SU-DHL-6 (cell line): ENCODE measurements at regions not wholly inside any gene's neighbourhood (a gene's known extent, or its start where the extent isn't known, plus 50 kb on each side); places are given as distances from the start of the nearest gene placed in this dataset.

Source experiments
- H2AFZ ChIP-seq: fragments of 200-600 bp; sonication (generic); 2 replicates; pipeline ENCODE4 v1.6.1; 2014; ENCODE audit warnings: low read depth, mild to moderate bottlenecking, moderate library complexity, mixed read lengths, antibody characterized with exemption, low read length; ENCODE audit not compliant: severe bottlenecking
- H3F3A ChIP-seq: fragments of 200-600 bp; shearing (Covaris generic); 2 replicates; pipeline ENCODE4 v1.6.0; 2016; ENCODE audit warnings: antibody characterized with exemption, mild to moderate bottlenecking; ENCODE audit not compliant: insufficient read depth
- H3K27ac ChIP-seq: fragments of 200-600 bp; sonication (generic); 2 replicates; pipeline ENCODE4 v1.5.1; 2016; ENCODE audit warnings: low read depth, mild to moderate bottlenecking, low read length, moderate library complexity, mixed read lengths
- H3K27me3 ChIP-seq: fragments of 200-600 bp; sonication (generic), shearing (Covaris generic); 2 replicates; pipeline ENCODE4 v1.6.0; 2014; ENCODE audit warnings: mild to moderate bottlenecking, low read length
- H3K36me3 ChIP-seq: fragments of 200-600 bp; sonication (generic); 2 replicates; pipeline ENCODE4 v1.6.1; 2014; ENCODE audit warnings: mild to moderate bottlenecking, low read length, mixed read lengths
- H3K4me2 ChIP-seq: fragments of 300-600, 200-600 bp; shearing (Covaris generic), sonication (generic); 2 replicates; pipeline ENCODE4 v1.6.0; 2014; ENCODE audit warnings: low read length, low read depth, mild to moderate bottlenecking; ENCODE audit not compliant: poor library complexity, severe bottlenecking
- H3K4me3 ChIP-seq: fragments of 200-600 bp; sonication (generic); 2 replicates; pipeline ENCODE4 v1.5.1; 2014; ENCODE audit warnings: antibody characterized with exemption, low read length, mild to moderate bottlenecking, mixed read lengths; ENCODE audit not compliant: insufficient read depth, poor library complexity, severe bottlenecking
- H3K79me2 ChIP-seq: fragments of 200-600 bp; sonication (generic); 2 replicates; pipeline ENCODE4 v1.6.1; 2014; ENCODE audit warnings: mild to moderate bottlenecking, low read length, moderate library complexity; ENCODE audit not compliant: insufficient read depth
- H3K9ac ChIP-seq: fragments of 200-600 bp; sonication (generic); 2 replicates; pipeline ENCODE4 v1.7.0; 2014; ENCODE audit warnings: mild to moderate bottlenecking, low read length
- H3K9me2 ChIP-seq: fragments of 200-600 bp; sonication (generic); replicated peaks from 2 replicates; pipeline ENCODE4 v1.6.1; 2014; ENCODE audit warnings: low read length; ENCODE audit not compliant: insufficient read depth
- H3K9me3 ChIP-seq: fragments of 200-600 bp; sonication (generic); 2 replicates; pipeline ENCODE4 v1.6.1; 2014; ENCODE audit warnings: low read length, mixed read lengths; ENCODE audit not compliant: insufficient read depth
- H4K20me1 ChIP-seq: fragments of 200-600 bp; sonication (generic); 2 replicates; pipeline ENCODE4 v1.6.1; 2014; ENCODE audit warnings: low read depth, mild to moderate bottlenecking, antibody characterized with exemption, low read length, moderate library complexity, mixed read lengths
- CTCF ChIP-seq: fragments of 200-600 bp; sonication (generic); IDR thresholded peaks from one replicate; pipeline ENCODE4 v1.5.1; 2017; ENCODE audit warnings: antibody characterized with exemption, mild to moderate bottlenecking, low read length, moderate library complexity; ENCODE audit not compliant: insufficient read depth, poor library complexity, severe bottlenecking
- EZH2phosphoT487 ChIP-seq: fragments of 200-600 bp; sonication (generic), shearing (Covaris generic); conservative IDR thresholded peaks from 2 replicates; pipeline ENCODE4 v1.6.1; 2018; ENCODE audit warnings: mild to moderate bottlenecking, antibody characterized with exemption, low read length, moderate library complexity, mixed read lengths

GRCh38 chr16:50859628-50860360, 117.9 kb downstream of the CYLD start:
- Histone ChIP-seq H3K9me2 (no peaks in the 10 kb centered on the region), H3K9me3 (no peaks in the 10 kb centered on the region)
- TF ChIP-seq EZH2phosphoT487 (no peak), CTCF (no peak)

GRCh38 chr16:50858877-50859627, 117.2 kb downstream of the CYLD start:
- Histone ChIP-seq H3K79me2 (no peaks in the 10 kb centered on the region), H3K9me3 (no peaks in the 10 kb centered on the region), H3K9me2 (no peaks in the 10 kb centered on the region), H3K27ac (no peak overlapping the region), H3K9ac (no peak overlapping the region), H4K20me1 (no peaks in the 10 kb centered on the region), H3K4me2 (no peak overlapping the region), H2AFZ (no peak overlapping the region), H3F3A (no peaks in the 10 kb centered on the region), H3K36me3 (no peaks in the 10 kb centered on the region), H3K4me3 (no peak overlapping the region), H3K27me3 (no peaks in the 10 kb centered on the region)
- TF ChIP-seq EZH2phosphoT487: no peak
- TF ChIP-seq CTCF: no peak

More at GRCh38 chr16:50859628-50860360, 117.9 kb downstream of the CYLD start:
- H4K20me1 ChIP-seq: no peaks in the 10 kb centered on the region
- no peaks in the 10 kb centered on the region for H3K27me3 ChIP-seq
- H3K4me2 ChIP-seq: no peak overlapping the region
- no peaks in the 10 kb centered on the region for H3F3A ChIP-seq
- H3K27ac ChIP-seq: no peak overlapping the region
- H2AFZ ChIP-seq: no peak overlapping the region
- H3K9ac ChIP-seq: no peak overlapping the region
- H3K79me2 ChIP-seq: no peaks in the 10 kb centered on the region
- no peaks in the 10 kb centered on the region for H3K36me3 ChIP-seq
- H3K4me3 ChIP-seq: no peak overlapping the region

GRCh38 chr16:50858376-50858775, 116.5 kb downstream of the CYLD start:
- Histone ChIP-seq H3F3A (no peaks in the 10 kb centered on the region), H3K9ac (no peak overlapping the region), H3K9me2 (no peaks in the 10 kb centered on the region), H3K27me3 (no peaks in the 10 kb centered on the region), H2AFZ (no peak overlapping the region), H4K20me1 (no peaks in the 10 kb centered on the region), H3K4me3 (no peak overlapping the region), H3K36me3 (no peaks in the 10 kb centered on the region), H3K9me3 (no peaks in the 10 kb centered on the region), H3K4me2 (no peak overlapping the region), H3K79me2 (no peaks in the 10 kb centered on the region), H3K27ac (no peak overlapping the region)
- no peak for TF ChIP-seq CTCF
- no peak for TF ChIP-seq EZH2phosphoT487
